NCI-H128 (cell line): ENCODE measurements at regions not wholly inside any gene's neighbourhood (a gene's known extent, or its start where the extent isn't known, plus 50 kb on each side); places are given as distances from the start of the nearest gene placed in this dataset.

Experiments used
- DNase-seq: peaks from one replicate; lab custom pipeline; 2025; ENCODE audit not compliant: unreplicated experiment; lab: John Stamatoyannopoulos, UW

GRCh38 chr6:14676064-14676463, 558.5 kb downstream of the CD83 start:
- no peak for DNase-seq

- DNase-seq, result no peak
Observed at GRCh38 chr6:14676977-14677781, 559.6 kb downstream of the CD83 start.

GRCh38 chr6:14681699-14682487, 564.0 kb upstream of the JARID2 start:
- no peak for DNase-seq

GRCh38 chr6:14682812-14683211, 563.1 kb upstream of the JARID2 start:
- no peak for DNase-seq

GRCh38 chr6:14689639-14690038, 556.2 kb upstream of the JARID2 start:
- no peak for DNase-seq

- DNase-seq, result no peak
Observed at GRCh38 chr6:14690120-14691056, 555.5 kb upstream of the JARID2 start.

- DNase-seq, result no peak
Observed at GRCh38 chr6:14692208-14692607, 553.7 kb upstream of the JARID2 start.

GRCh38 chr6:14693301-14694192, 552.3 kb upstream of the JARID2 start:
- DNase-seq, result no peak

GRCh38 chr6:14694308-14694707, 551.6 kb upstream of the JARID2 start:
- DNase-seq, result no peak

GRCh38 chr6:14695579-14695978, 550.3 kb upstream of the JARID2 start:
- DNase-seq, result no peak

- no peak for DNase-seq
Observed at GRCh38 chr6:14696367-14696766, 549.5 kb upstream of the JARID2 start.

GRCh38 chr6:14697427-14697826, 548.4 kb upstream of the JARID2 start:
- no peak for DNase-seq

GRCh38 chr6:14699803-14700601, 545.9 kb upstream of the JARID2 start:
- DNase-seq, result no peak

- DNase-seq, result no peak
Observed at GRCh38 chr6:14701946-14702345, 543.9 kb upstream of the JARID2 start.

GRCh38 chr6:14702678-14703077, 543.2 kb upstream of the JARID2 start:
- no peak for DNase-seq

- no peak for DNase-seq
Observed at GRCh38 chr6:14703586-14703985, 542.3 kb upstream of the JARID2 start.

GRCh38 chr6:14704383-14705271, 541.2 kb upstream of the JARID2 start:
- DNase-seq, result no peak

GRCh38 chr6:14705841-14706377, 540.0 kb upstream of the JARID2 start:
- no peak for DNase-seq
